Activated T-helper 17 cell treated with anti-CD3 and anti-CD28 coated beads, Interleukin-2, amount 50 U/mL, for 72 hours (primary cell): ENCODE measurements at regions not wholly inside any gene's neighbourhood (a gene's known extent, or its start where the extent isn't known, plus 50 kb on each side); places are given as distances from the start of the nearest gene placed in this dataset.

ENCODE experiments used
- ATAC-seq: fragments of 150-1000 bp; cut with Tn5 transposase; replicated peaks from 2 replicates; pipeline ENCODE4 v1.10.0; 2021; ENCODE audit warnings: mild to moderate bottlenecking, moderate library complexity
- H3K27ac Mint-ChIP-seq: one replicate; pipeline ENCODE4 v1.8.0; 2022; ENCODE audit warnings: mixed read lengths
- H3K27me3 Mint-ChIP-seq: one replicate; pipeline ENCODE4 v1.8.0; 2022; ENCODE audit warnings: mixed read lengths
- H3K36me3 Mint-ChIP-seq: one replicate; pipeline ENCODE4 v1.8.0; 2022; ENCODE audit warnings: low read depth, mild to moderate bottlenecking, mixed read lengths
- H3K4me1 Mint-ChIP-seq: one replicate; pipeline ENCODE4 v1.8.0; 2022; ENCODE audit warnings: mixed read lengths
- H3K4me3 Mint-ChIP-seq: one replicate; pipeline ENCODE4 v1.8.0; 2022; ENCODE audit warnings: mild to moderate bottlenecking, mixed read lengths
- H3K9me3 Mint-ChIP-seq: one replicate; pipeline ENCODE4 v1.8.0; 2022; ENCODE audit warnings: mixed read lengths

DNA sequence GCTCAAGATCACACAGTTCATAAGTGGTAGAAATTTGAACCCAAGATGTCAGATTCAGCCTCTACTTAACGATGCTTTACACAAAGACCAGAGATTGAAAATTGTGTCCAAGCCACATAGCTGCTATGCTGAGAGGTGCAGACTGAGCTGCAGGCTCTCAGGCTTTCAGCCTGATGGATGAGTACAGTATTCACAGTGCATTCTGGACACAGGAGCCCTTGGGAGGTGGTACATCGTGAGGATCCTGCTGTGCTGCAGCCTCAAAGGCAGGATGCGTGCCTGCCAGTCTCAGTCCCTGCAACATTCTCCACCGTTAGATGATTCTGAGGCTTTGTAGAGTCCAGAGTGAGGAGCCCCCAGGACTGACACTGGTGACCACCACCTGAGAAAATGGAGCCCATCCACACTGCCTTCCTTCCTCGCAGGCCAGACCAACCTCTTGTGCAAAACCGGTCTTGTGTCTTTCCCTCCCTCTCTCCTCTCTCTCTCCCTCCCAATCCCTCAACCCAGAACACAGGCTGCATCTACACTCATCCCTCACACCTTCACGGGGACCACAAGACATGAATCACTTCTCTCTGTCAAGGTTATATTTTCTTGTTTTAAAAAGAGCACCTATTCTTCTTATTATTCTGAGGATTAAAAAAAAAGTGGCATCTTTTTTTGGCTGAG, 203.4 kb upstream of the ZNF507 start:
- no peaks in the 10 kb centered on the region for H3K4me1 Mint-ChIP-seq
- no peak overlapping the region for H3K4me3 Mint-ChIP-seq
- H3K27me3 Mint-ChIP-seq: peaks cover 10% of the 10 kb centered on the region
- peaks cover 13% of the 10 kb centered on the region for H3K9me3 Mint-ChIP-seq
- no peak overlapping the region for H3K27ac Mint-ChIP-seq
- H3K36me3 Mint-ChIP-seq: no peaks in the 10 kb centered on the region
- ATAC-seq: no peak

DNA sequence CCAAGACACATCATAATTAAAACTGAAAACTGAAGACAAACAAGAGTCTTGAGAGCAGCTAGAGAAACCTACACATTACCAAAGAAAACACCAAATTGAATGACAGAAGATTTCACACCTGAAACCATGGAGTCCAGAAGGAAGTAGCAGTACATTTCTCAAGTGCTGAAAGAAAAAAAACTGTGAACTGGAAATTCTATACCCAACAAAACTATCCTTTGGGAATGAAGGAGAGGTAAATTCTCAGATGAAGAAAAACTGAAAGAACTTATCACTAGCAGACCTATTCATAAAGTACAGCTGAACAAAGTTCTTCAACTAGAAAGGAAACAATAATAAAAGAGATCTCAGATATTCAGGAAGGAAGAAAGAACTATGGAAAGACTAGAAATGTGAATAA, 198.7 kb upstream of the ZNF507 start:
- Mint-ChIP-seq H3K27me3 (peaks cover 10% of the 10 kb centered on the region), H3K27ac (no peak overlapping the region), H3K4me1 (no peaks in the 10 kb centered on the region), H3K9me3 (peaks cover 18% of the 10 kb centered on the region), H3K4me3 (no peak overlapping the region), H3K36me3 (no peaks in the 10 kb centered on the region)
- no peak for ATAC-seq

DNA sequence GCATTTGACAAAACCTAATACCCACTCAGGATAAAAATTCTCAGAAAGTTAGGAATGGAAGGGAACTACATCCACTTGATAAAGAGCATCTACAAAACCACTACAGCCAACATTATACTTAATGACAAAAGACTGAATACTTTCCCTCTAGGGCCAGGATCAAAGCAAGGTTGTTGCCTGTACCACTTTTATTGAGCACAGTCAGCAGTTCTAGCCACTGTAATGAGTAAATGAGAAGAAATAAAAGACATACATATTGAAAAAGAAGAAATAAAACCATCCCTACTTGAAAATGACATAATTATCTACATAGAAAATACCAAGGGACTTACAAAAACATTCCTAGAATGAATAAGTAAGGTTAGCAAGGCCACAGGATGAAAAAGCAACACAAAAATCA, 194.8 kb upstream of the ZNF507 start:
- Mint-ChIP-seq H3K27me3 (no peaks in the 10 kb centered on the region), H3K4me3 (no peak overlapping the region), H3K4me1 (no peaks in the 10 kb centered on the region), H3K27ac (no peak overlapping the region), H3K9me3 (peaks cover 13% of the 10 kb centered on the region), H3K36me3 (no peaks in the 10 kb centered on the region)
- no peak for ATAC-seq

GRCh38 chr19:32154418-32154817, 191.0 kb upstream of the ZNF507 start:
- H3K4me3 Mint-ChIP-seq: no peak overlapping the region
- H3K36me3 Mint-ChIP-seq: no peaks in the 10 kb centered on the region
- no peaks in the 10 kb centered on the region for H3K9me3 Mint-ChIP-seq
- no peaks in the 10 kb centered on the region for H3K4me1 Mint-ChIP-seq
- peaks cover 3% of the 10 kb centered on the region for H3K27me3 Mint-ChIP-seq
- no peak for ATAC-seq
- no peak overlapping the region for H3K27ac Mint-ChIP-seq

DNA sequence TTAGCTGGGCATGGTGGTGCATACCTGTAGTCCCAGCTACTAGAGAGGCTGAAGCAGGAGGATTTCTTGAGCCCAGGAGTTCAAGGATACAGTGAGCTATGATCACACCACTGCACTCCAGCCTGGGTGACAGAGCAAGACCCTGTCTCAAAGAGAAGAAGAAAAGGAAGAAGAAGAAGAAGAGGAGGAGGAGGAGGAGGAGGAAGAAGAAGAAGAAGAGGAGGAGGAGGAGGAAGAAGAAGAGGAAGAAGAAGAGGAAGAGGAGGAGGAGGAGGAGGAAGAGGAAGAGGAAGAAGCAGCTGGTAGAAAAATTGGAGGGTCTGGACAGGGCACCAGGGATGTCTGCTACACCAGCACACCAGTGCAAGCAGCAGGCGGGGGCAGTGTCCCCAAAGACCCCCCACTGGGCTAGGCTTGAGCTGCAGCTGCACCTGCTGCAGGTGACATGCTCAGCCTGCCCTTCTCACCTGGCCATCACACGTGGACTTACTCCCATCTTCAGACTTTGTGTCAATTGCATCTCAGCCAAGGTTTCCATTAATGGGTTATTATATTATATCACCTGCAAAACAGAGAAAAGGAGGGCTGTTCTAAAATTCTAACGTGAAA, 180.9 kb upstream of the ZNF507 start:
- Mint-ChIP-seq H3K9me3 (no peaks in the 10 kb centered on the region), H3K27me3 (peaks cover 10% of the 10 kb centered on the region), H3K4me3 (no peak overlapping the region), H3K36me3 (no peaks in the 10 kb centered on the region), H3K4me1 (no peaks in the 10 kb centered on the region), H3K27ac (no peak overlapping the region)
- ATAC-seq: no peak

- H3K4me1 Mint-ChIP-seq: no peaks in the 10 kb centered on the region
- H3K27me3 Mint-ChIP-seq: peaks cover 10% of the 10 kb centered on the region
- no peaks in the 10 kb centered on the region for H3K9me3 Mint-ChIP-seq
- H3K27ac Mint-ChIP-seq: no peak overlapping the region
- ATAC-seq: no peak
- no peaks in the 10 kb centered on the region for H3K36me3 Mint-ChIP-seq
- H3K4me3 Mint-ChIP-seq: no peak overlapping the region
Observed at GRCh38 chr19:32165141-32165540, 180.3 kb upstream of the ZNF507 start.

DNA sequence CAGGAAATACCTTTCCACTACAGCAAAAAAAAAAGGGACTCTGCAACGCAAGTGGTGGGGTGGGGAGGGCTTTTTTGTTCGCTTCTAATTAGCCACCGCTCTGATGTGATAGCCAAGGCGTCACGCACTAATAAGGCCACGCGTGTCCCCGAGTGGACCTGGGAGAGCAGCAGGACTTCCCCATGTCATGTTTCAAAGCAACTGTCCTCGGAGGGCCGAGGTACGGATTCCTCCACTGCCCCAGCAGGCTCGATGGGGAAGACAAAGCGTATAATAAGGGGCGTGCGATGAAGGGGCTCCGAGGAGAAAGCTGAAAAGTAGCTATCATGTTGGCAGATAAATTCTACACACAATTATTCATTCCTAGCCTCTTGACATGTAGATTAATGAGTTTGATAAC, 179.7 kb upstream of the ZNF507 start:
- H3K4me3 Mint-ChIP-seq: no peak overlapping the region
- H3K4me1 Mint-ChIP-seq: no peaks in the 10 kb centered on the region
- no peaks in the 10 kb centered on the region for H3K9me3 Mint-ChIP-seq
- H3K27ac Mint-ChIP-seq: no peak overlapping the region
- no peaks in the 10 kb centered on the region for H3K36me3 Mint-ChIP-seq
- peaks cover 10% of the 10 kb centered on the region for H3K27me3 Mint-ChIP-seq
- ATAC-seq: no peak

GRCh38 chr19:32166238-32166637, 179.2 kb upstream of the ZNF507 start:
- peaks cover 10% of the 10 kb centered on the region for H3K27me3 Mint-ChIP-seq
- H3K4me3 Mint-ChIP-seq: no peak overlapping the region
- no peaks in the 10 kb centered on the region for H3K9me3 Mint-ChIP-seq
- ATAC-seq: no peak
- no peaks in the 10 kb centered on the region for H3K4me1 Mint-ChIP-seq
- no peaks in the 10 kb centered on the region for H3K36me3 Mint-ChIP-seq
- H3K27ac Mint-ChIP-seq: no peak overlapping the region

DNA sequence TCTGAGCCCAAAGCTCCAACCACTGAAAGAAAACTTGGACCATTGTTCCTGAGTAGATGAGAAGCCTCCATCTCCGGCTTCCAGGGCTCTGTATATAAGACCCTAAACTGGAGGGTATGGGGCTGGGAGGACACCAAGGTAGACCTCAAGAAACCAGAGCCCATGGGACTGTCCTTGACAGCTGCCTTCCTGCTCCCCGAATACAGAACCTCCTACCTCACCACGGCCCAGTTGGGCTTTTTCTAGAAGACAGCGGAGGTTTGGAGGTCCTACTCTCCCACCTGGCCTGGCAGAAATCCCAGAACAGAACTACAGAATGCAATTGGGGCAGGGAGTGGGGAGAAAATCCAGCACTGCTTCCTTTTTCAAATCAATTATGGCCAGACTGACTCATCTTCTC, 177.3 kb upstream of the ZNF507 start:
- Mint-ChIP-seq H3K27ac (no peak overlapping the region), H3K27me3 (peaks cover 10% of the 10 kb centered on the region), H3K4me3 (no peak overlapping the region), H3K36me3 (no peaks in the 10 kb centered on the region), H3K4me1 (no peaks in the 10 kb centered on the region), H3K9me3 (no peaks in the 10 kb centered on the region)
- no peak for ATAC-seq

GRCh38 chr19:32168606-32169005, 176.8 kb upstream of the ZNF507 start:
- Mint-ChIP-seq H3K4me1 (no peaks in the 10 kb centered on the region), H3K9me3 (no peaks in the 10 kb centered on the region), H3K36me3 (no peaks in the 10 kb centered on the region), H3K4me3 (no peak overlapping the region), H3K27me3 (peaks cover 10% of the 10 kb centered on the region), H3K27ac (no peak overlapping the region)
- ATAC-seq: no peak

- H3K4me3 Mint-ChIP-seq: no peak overlapping the region
- no peaks in the 10 kb centered on the region for H3K36me3 Mint-ChIP-seq
- ATAC-seq: no peak
- H3K4me1 Mint-ChIP-seq: no peaks in the 10 kb centered on the region
- H3K27ac Mint-ChIP-seq: no peak overlapping the region
- no peaks in the 10 kb centered on the region for H3K9me3 Mint-ChIP-seq
- H3K27me3 Mint-ChIP-seq: peaks cover 7% of the 10 kb centered on the region
Observed at GRCh38 chr19:32171719-32172151, 173.7 kb upstream of the ZNF507 start.

DNA sequence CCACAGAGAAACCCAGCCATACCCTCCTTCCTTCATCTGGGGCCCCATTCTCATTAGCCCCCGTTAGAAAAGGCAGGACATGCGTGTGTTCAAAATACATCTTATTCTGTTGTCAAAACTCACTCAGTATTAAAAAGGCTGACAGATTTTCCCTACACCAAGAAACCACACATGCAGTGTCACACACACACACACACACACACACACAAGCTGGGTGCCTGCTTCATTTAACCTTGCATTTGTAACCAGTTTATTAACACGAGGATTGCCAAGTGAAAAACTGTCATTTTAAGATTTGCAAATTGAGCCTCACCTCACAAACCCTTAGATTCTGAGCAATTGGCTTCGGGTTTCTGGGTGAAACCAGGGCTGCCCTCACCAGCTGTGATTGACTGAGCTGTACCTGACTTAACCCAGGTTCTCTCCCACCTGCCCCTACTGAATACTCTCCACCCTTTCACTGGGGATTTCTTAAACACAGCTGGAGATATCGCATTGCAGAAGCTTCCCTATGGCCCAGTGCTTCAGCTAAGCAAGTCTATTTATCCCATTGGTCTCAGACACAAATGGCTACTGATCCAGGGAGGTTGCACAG, 172.7 kb upstream of the ZNF507 start:
- H3K4me3 Mint-ChIP-seq: no peak overlapping the region
- ATAC-seq: no peak
- no peaks in the 10 kb centered on the region for H3K9me3 Mint-ChIP-seq
- peaks cover 7% of the 10 kb centered on the region for H3K27me3 Mint-ChIP-seq
- H3K4me1 Mint-ChIP-seq: no peaks in the 10 kb centered on the region
- no peaks in the 10 kb centered on the region for H3K36me3 Mint-ChIP-seq
- H3K27ac Mint-ChIP-seq: no peak overlapping the region

GRCh38 chr19:32173836-32174235, 171.6 kb upstream of the ZNF507 start:
- Mint-ChIP-seq H3K27ac (no peak overlapping the region), H3K4me1 (no peaks in the 10 kb centered on the region), H3K36me3 (no peaks in the 10 kb centered on the region), H3K4me3 (no peak overlapping the region), H3K27me3 (peaks cover 4% of the 10 kb centered on the region), H3K9me3 (no peaks in the 10 kb centered on the region)
- ATAC-seq: no peak

GRCh38 chr19:32174386-32175113, 170.9 kb upstream of the ZNF507 start:
- Mint-ChIP-seq H3K27ac (no peak overlapping the region), H3K36me3 (no peaks in the 10 kb centered on the region), H3K27me3 (no peaks in the 10 kb centered on the region), H3K9me3 (no peaks in the 10 kb centered on the region), H3K4me1 (no peaks in the 10 kb centered on the region), H3K4me3 (no peak overlapping the region)
- ATAC-seq: no peak

- ATAC-seq: no peak
- Mint-ChIP-seq H3K36me3 (no peaks in the 10 kb centered on the region), H3K4me1 (no peaks in the 10 kb centered on the region), H3K9me3 (no peaks in the 10 kb centered on the region), H3K27me3 (no peaks in the 10 kb centered on the region), H3K27ac (no peak overlapping the region), H3K4me3 (no peak overlapping the region)
Observed at GRCh38 chr19:32176591-32176990, 168.8 kb upstream of the ZNF507 start.
